ENCODE measurements at regions not wholly inside any gene's neighbourhood (a gene's known extent, or its start where the extent isn't known, plus 50 kb on each side); places are given as distances from the start of the nearest gene placed in this dataset.

- TF ChIP-seq, protein P1, sequence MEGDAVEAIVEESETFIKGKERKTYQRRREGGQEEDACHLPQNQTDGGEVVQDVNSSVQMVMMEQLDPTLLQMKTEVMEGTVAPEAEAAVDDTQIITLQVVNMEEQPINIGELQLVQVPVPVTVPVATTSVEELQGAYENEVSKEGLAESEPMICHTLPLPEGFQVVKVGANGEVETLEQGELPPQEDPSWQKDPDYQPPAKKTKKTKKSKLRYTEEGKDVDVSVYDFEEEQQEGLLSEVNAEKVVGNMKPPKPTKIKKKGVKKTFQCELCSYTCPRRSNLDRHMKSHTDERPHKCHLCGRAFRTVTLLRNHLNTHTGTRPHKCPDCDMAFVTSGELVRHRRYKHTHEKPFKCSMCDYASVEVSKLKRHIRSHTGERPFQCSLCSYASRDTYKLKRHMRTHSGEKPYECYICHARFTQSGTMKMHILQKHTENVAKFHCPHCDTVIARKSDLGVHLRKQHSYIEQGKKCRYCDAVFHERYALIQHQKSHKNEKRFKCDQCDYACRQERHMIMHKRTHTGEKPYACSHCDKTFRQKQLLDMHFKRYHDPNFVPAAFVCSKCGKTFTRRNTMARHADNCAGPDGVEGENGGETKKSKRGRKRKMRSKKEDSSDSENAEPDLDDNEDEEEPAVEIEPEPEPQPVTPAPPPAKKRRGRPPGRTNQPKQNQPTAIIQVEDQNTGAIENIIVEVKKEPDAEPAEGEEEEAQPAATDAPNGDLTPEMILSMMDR (IDR thresholded peaks at IDR 0.05) = no peak
- TF ChIP-seq POLR2AphosphoS5 (IDR thresholded peaks at IDR 0.05) = no peak
- TF ChIP-seq EP300 (IDR thresholded peaks at IDR 0.05) = no peak
Observed at GRCh38 chr13:63472711-63473110, 2057.1 kb upstream of the PCDH20 start.

Measured in esophagus muscularis mucosa (tissue), 4 donors.